NCI-H2196 (cell line): ENCODE measurements at regions not wholly inside any gene's neighbourhood (a gene's known extent, or its start where the extent isn't known, plus 50 kb on each side); places are given as distances from the start of the nearest gene placed in this dataset.

Source experiments
- DNase-seq: peaks from one replicate; lab custom pipeline; 2025; ENCODE audit not compliant: unreplicated experiment; lab: John Stamatoyannopoulos, UW

DNA sequence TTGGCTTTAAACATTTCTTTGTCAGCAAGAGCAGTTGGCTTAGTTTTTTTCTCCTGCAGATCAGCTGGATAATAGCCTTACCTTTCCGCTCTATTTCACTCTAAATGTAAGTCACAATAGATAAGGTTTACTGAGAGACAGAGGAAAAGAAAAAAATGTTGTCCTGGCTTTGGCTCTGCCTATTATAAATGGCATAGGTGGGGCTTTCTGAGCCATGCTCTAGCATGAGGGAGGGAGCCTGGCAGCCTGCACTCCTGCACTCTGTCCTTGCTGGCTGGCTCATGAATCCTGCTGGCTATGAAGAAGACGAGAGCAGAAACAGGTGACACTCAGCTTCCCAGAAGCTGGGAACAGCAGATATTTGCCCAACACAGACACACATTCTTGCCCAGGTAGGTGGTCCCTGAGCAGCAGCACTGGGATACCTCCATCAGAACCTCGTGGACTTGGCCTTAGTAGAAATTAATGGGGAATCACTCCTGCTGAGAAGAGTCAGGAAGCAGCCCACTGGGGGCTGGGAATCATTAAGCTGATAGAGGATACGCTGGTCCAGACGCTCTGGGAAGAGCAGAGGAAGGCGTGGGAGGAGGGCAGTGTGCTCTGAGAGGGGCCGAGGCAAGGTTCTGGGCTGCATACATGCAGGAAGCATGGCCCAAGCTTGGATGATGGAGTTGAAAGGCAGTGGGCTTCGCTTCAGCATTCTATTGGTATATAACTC lies 514.4 kb upstream of the HS6ST1 start:
- DNase-seq, result no peak

DNA sequence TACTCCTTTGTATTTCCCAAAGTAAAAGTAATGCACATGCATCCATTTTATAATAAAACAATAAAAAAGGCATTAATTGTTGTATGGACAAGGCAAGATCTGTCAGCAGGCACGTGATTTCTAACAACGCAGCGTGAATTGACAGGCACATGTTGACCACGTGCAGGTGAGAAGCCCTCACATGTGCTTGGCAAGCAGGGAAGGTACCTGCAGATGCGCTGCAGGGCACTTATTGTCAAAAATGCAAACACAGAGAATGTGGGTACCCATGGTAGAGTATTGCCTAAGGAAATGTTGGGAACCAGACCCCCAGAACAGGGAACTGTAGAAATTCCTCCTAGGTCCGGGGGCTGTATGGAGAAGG lies 515.0 kb upstream of the HS6ST1 start:
- no peak for DNase-seq

DNA sequence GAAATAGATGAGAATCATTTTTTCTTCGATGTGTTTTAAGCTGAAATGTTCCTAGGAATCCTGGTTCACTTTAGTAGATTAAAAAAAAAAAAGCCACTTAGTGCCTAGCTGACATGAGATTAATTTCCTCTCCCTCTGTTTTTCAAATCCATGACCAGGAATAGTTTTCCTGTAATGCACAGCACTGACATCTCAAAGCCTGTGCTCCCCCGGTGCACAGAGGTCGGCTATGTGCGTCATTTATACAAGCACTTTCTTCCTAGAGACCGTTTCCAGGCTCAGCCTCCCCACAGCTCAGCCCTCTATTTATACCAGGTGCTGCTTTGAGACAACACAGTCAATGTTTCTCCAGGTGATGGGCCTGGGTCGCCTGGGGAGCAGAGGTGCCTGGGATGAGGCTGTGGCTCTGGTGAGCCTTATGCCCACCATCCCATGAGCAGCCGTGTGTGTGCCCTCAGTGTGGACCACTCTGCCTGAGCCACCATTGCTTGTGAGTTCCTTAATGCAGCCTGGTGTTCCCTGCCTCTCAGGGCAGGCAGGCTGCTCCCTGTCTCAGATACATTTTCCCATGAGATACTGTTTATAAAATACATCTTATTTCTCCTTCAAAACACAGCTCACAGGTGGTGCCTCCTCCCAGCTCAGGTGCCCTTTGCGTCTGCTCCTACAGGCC lies 515.7 kb upstream of the HS6ST1 start:
- DNase-seq, result no peak

DNA sequence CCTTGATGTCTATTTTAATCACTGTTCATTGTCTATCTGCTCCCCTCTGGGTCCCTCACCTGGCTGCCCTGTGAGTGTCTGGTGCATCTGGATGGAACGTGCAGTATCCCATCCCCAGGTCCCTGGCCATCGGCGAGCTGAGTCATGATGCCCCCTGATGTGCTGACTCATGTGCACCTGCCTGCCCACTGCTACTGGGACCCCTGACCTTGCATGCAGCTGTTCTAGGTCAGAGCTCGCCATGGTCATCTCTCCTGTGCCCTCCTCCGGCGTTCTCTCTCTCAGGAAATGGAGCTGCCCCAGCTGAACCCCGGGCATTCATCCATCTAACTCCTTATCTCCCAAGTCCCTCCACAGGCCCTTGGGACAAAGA lies 516.2 kb upstream of the HS6ST1 start:
- no peak for DNase-seq

DNA sequence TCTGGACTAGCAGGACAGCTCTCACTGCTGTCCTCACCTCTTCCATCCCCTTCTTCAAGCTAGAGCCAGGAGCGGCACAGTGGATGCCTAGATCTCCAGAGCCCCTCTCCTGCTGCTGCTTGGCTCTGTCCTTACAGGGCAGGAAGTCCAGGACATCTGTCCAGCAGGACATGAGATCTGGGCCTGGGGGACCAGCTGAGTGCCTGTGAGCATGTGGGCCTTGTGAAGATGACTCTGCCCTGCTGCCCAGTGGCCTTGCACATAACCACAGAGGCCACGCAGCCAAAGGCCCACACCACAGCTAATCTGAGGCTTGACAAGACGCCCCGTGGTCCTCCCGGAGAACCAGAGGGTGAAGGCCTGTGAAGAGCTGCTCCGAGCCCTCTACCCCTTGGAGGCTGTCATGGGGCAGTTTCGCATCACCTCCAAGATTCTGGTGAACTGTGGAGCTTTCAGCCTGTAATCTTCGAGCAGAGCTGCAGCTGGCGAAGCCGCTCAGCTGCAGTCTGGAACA lies 516.7 kb upstream of the HS6ST1 start:
- no peak for DNase-seq

DNA sequence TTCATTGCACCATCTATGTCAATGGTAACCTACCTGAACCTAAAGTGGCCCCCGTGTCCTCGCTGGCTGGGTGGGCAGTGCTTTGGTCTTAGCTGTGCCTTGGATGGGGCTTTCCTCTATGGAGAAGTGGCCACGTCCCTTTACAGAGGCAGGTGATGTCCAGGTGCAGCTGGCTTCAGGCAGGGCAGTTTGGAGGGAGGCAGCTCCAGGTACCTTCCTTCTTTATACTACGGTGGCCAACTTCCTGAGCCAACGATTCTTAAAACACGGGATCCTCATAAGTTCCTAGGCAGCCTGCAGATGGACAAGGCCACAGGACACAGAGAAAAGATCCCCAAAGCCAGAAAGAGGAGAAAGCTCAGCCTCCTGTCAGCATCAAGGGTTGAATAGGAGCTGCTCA lies 517.3 kb upstream of the HS6ST1 start:
- no peak for DNase-seq

DNA sequence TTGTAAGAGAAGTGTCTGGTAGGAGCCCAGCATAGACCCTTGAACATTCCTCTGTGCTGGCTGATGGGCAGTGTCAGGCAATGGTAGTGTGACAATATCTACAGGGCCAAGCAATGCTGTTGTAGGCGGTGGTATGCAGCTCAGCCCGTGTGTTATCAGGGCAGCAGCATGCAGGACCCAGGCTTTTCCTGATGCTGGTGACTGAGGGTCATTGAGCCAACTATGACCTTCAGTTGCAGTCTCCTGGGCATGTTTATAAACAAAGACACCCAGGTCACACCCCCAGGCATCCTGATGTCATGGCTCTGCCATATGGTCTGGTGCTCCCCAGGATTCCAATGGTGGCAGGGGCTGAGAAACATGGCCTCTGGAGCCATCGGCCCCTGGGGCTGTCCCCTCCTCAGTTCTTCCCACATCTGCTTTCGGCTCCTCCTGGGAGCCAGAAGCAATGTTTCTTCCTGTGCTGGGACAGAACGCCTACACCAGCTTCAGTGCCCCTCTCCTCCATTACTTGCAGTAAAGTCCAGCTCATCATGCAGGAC lies 518.0 kb upstream of the HS6ST1 start:
- no peak for DNase-seq

DNA sequence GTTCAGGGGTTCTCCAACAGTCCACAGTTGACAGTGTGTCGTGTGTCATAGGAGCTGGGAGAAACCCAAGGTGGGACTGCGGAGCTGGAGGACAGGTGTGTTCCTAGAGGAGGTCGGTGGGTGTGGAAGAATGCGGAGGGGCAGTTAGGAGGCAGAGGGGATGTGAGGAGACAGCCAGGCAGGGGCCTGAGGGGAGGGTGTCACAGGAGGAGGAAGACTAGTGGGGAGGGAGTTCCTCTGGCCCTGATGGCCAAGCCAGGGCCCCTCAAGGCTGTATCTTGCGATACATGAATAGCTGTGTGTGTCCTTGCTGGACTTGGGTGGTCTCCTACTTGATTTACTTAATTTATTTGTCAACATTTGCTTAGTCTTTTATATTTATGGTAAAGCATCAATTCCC lies 519.6 kb upstream of the HS6ST1 start:
- no peak for DNase-seq

DNA sequence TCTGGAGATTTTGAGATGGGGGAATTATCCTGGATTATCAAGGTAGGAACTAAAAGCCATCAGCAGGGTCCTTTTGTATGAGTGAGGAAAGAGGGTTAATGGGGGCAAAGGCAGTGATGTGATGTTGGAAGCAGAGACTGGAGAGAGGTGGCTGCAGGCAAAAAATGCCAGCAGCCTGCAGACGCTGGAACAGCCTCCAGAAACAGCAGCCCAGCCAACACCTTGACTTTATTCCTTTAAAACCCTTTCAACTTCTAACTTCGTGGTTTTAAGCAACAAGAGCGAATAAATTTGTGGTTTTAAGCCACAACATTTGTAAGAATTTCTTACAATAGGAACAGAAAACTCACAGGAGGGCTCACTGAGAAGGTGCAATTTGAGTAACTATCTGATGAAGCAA lies 523.1 kb upstream of the HS6ST1 start:
- no peak for DNase-seq

DNA sequence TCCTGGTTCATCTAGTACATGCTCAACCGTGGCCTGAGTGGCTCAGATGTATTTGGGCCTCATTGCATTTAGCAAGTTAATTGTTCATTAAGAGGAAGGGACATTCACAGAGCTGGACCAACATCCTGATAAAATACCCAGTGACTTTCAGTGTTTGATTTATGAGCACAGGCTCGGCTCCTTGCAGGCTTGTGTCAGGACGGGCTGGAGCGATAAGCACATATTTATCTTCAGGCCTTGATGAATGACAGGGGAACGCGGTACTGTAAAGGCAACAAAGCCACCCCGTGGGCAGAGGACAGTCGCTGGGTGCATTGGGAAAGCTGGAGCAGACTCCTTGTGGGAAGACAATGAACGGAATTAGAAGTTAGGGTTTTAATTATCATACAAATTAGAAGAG lies 548.6 kb upstream of the HS6ST1 start:
- DNase-seq, result no peak

DNA sequence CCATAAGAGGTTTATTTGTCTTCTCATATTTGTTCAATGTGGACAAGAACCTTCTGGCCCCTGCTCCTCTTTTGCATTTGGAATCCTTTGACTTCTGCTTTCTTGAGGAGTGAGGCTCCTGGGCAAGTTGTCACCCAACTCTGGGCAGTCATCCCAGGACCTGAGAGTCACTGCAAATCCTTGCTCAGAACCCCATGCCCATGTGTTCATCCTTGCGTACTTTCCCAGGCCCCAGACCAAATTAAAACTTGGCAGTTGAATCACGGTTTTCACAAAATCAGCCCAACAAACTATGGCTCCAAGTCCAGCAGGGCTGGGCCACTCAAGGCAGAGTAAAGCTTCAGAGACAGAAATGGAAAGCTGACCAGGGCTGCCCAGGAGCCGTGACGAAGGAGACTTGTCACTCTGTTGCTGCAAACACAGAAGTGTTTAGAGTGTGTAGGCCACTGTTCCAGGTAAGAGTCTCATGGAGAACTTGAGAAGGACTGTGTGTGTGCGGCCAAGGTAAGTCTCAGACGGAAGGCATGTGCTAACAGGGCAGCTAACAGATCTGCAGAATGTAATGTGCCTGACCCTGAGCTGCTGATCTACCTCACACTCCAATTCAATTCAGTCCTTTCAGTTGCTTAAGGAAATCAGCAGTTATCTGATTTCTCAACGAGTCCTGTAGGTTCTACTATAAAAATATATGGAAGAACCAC lies 549.4 kb upstream of the HS6ST1 start:
- no peak for DNase-seq

DNA sequence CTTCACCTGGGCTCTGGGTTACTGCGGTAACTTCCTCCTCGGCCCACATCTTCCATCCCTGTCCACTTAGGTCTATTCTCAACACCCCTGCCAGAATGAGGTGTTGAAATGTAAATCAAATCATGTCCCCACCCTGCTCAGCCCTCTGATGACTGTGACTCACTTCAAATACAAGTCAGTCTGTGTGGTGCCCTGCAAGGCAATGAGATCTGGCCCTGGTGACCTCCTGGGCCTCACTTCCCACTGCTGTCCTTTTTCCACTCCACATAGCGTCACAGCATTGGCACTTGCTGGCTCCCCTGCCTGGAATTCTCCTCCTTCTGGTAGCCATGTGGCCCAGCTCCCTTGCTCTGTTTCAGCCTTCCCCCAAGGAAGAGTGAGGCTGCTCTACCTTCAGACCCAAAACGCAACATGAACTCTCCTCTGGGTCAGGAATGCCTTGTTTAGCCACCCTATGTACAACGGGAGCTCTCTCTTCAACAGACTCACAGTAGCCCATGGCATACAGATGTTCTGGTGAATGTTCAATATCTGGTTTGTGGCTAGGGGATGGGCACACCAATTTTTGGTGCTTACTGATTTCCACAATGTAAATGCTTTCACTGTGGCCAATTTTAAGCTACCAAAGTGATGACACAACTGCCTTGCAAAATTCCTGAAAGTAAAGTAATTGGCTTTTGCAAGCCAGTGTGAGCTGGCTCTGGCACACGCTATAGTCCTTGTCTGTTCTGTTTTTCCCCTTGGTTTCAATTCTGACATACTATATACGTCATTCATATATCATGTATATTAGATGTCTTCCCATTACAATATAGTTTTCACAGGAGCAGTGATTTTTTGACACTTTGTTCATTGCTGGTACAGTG lies 550.3 kb upstream of the HS6ST1 start:
- no peak for DNase-seq

DNA sequence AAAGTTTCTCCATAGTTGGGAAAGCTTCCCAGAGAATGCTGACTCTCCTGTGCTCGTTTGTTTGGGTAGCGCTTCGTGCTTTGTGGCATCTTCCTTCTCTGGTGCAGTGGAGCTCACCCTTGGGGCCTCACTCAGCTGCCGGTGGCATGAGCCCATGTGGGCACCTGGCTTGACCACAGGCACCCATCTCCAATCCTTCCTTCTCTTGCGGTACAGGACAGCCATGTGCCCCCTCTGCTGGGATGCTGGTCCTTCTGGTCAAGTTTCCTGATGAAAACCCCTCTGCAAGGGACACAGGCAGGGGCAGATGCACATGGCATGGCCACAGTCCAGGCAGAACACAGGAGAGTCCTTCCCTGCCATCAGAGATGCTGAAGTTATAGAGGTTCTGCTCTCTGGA lies 555.9 kb upstream of the HS6ST1 start:
- DNase-seq, result no peak

DNA sequence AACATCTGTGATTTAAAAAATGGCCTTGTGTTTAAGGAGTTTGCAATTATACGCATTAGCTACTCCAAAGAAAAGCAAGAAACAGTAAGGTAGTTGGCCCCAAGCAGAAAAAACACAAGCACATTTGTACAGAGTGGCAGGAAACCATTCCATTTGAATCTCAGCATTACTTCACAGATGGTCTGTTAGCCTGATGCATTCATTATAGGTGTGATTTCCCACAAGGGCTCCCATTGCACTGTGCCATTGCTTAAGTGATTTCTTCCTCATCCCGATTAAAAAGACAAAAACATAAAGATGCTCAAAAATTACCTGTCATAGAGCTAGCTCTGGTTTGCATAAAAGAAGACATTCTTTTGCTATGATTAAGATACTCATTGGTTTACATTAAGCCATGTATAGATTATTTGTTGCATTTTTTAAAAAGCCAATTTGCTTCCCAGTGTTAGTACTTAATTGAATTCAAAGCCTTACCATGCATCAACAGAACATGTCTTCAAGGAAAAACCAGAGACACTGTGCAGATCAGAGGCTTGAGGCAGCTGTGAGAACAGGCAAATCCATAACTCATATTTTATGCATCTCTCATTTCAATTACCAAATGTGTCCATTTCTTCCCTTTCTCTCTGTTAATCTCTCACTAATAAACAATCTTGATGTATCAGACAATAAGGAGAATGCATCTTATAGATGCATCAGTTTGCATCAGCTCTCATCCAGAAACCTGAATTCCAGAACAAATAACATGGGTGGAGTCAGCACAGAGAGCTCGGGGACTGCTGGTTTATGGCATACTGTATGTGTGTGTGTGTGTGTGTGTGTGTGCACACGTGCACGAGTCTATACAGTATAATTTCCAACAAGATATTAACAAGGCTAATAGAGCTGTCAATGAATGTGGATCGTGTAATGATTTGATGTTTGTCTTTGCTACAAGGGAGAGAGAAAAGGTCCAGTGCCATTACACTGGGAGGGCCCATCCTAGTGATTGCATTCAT lies 558.6 kb upstream of the HS6ST1 start:
- no peak for DNase-seq

DNA sequence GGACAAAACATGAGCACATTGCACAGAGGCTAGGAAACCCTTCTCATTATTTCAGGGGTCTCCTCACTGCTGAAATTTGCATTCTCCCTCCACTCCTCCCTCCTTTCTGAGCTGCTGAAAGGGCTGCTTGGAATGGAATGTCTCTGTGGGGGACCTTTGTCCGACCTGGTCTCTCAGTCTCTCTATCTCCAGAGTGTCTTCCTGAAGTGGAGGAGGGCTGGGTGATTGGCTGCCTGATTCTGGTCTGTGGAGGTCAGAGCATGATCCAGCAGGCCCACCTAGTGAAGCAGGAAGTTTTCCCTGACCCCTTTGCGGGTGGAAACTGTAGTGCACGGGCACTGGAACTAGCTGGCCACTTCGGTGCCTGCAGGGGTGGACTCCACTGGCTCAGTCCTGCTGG lies 560.5 kb upstream of the HS6ST1 start:
- DNase-seq, result no peak

DNA sequence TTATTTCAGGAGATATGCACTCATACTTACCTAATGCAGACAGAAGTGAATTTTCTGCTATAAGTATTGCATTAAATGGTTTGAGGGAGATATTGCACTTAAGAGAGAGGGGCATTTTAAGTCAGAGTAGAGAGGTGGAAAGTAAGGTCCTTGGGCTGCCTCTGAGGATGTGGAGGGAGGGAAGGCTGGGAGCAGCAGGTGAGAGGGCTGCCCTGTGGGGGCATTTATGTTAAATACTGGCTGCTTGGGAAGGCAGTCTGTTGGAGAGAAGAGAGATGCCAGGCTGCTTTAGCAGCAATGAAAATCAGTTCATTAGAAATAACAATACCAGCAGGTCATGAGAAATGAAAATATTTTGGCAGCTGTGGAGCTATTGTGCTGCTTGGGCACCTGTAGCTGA lies 576.2 kb upstream of the HS6ST1 start:
- no peak for DNase-seq

DNA sequence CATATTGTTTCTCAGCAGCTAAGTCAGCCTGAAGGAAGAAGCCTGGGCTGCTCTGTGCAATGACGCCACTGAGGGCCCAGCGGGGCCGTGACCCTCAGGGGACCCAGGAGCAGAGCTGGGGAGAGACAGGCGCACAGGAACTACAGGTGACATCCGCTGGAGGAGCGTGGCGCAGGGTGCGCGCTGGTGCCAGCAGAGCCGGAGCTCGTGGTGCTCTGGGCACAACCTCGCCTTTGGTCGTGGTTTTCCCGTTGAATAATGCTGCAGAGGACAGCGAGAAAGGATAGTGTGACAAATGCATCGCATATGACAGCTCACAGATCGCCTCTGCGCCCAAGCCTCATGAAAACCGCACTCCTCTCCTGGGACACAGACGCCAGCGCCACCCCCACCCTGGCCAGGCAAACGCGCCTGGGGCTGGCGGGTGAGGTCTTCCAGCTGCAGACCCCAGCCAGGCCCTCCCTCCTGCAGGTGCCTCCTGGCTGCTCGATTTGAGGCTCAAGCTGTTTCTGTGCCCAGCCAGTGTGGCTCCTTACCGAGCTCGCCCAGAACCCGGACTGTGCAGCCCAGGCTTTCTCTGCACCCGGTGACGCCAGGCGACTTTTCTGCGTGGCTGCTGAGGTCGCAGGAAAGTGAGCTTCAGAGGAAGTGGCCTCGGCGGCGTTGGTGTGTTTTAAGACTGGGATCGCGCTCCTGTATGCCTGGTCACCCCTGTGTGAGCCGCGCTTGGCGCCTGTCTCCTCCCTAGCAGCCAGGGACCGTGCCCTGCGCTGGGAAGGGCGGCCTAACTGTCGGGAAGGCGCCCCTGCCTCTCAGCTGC lies 583.1 kb upstream of the HS6ST1 start:
- no peak for DNase-seq

DNA sequence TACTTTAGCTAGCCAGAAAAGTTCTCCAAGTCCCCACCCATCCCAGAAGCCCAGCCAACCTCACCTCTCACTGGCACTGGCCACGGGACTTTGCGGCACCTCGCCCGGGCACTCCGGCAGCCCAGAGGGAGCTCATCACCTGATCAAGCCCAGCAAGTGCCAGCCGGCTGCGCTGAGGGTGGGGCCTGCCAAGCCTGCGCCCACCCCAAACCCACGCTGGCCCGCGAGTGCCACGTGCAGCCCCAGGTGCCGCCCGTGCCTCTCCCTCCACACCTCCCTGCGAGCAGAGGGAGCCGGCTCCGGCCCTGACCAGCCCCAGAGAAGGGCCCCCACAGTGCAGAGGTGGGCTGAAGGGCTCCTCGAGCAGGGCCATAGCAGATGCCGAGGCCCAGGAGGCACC lies 585.0 kb upstream of the HS6ST1 start:
- DNase-seq, result no peak

DNA sequence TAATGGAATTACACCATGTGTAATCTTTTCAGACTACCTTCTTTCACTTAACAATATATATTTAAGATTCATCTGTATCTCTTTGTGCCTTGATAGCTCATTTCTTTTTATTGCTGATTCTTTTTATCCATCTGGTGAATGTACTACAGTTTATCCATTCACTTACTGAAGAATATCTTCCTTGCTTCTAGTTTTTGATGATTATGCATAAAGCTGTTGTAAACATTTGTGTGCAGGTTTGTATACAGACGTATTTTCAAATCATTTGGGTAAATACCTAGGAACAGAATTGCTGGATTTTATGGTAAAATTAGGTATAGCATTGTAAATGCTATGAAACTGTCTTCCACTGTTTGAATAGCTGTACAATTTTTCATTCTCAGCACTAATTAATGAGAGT lies 592.6 kb upstream of the HS6ST1 start:
- no peak for DNase-seq
